Mesothelial cell of epicardium (in vitro differentiated cells): ENCODE measurements at regions not wholly inside any gene's neighbourhood (a gene's known extent, or its start where the extent isn't known, plus 50 kb on each side); places are given as distances from the start of the nearest gene placed in this dataset.

ENCODE experiments used
- DNase-seq, 2 experiments: peaks; one replicate each; pipeline ENCODE4 v3.0.0; 2021; ENCODE audit warnings: low spot score in 2 of 2; ENCODE audit not compliant: unreplicated experiment in 2 of 2
- H3K27ac Mint-ChIP-seq: 2 replicates; pipeline ENCODE4 v1.8.0; 2021; ENCODE audit warnings: mixed read lengths
- H3K27me3 Mint-ChIP-seq: 2 replicates; pipeline ENCODE4 v1.8.0; 2021; ENCODE audit warnings: low read depth, mixed read lengths
- H3K36me3 Mint-ChIP-seq: 2 replicates; pipeline ENCODE4 v1.8.0; 2021; ENCODE audit warnings: mixed read lengths
- H3K4me1 Mint-ChIP-seq: 2 replicates; pipeline ENCODE4 v1.8.0; 2021; ENCODE audit warnings: mixed read lengths
- H3K4me3 Mint-ChIP-seq: 2 replicates; pipeline ENCODE4 v1.8.0; 2021; ENCODE audit warnings: mild to moderate bottlenecking, moderate library complexity, mixed read lengths
- H3K9me3 Mint-ChIP-seq: 2 replicates; pipeline ENCODE4 v1.8.0; 2021; ENCODE audit warnings: mixed read lengths
- CTCF ChIP-seq: fragments of 200-600 bp; sonication (generic); IDR thresholded peaks from one replicate; pipeline ENCODE4 v1.5.0; 2021; ENCODE audit warnings: antibody characterized with exemption; ENCODE audit not compliant: unreplicated experiment

DNA sequence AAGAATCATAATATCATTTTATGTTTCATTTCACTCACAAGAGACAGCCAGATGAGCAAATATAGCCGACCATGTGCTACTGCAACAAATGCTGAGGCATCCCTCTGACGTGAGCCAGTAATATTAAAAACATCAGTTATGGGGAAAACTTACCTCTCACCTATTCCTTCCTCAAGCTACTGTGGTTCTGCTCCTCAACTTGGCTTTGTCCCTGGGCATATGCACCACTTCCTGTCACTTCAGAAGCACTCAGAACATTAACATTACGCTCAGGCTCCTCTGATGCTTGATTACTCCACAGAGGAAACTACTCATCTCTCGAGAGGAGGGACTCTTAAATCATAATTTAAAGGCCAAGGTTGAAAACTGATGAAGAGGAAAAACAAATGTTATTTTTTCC lies 457.0 kb upstream of the ALCAM start:
- DNase-seq, result no peak
- Mint-ChIP-seq H3K27ac (peak overlapping the region; percentile 22), H3K4me3 (no peak overlapping the region), H3K36me3 (peaks cover 3% of the 10 kb centered on the region), H3K4me1 (peaks cover 3% of the 10 kb centered on the region), H3K27me3 (no peaks in the 10 kb centered on the region), H3K9me3 (peaks cover 4% of the 10 kb centered on the region)
- TF ChIP-seq CTCF, result no peak

GRCh38 chr3:104911376-104911775 lies 455.3 kb upstream of the ALCAM start:
- Mint-ChIP-seq H3K9me3 (peaks cover 4% of the 10 kb centered on the region), H3K36me3 (peaks cover 3% of the 10 kb centered on the region)
- no peak for TF ChIP-seq CTCF

GRCh38 chr3:104916971-104917370 lies 449.7 kb upstream of the ALCAM start:
- Mint-ChIP-seq H3K27ac (peak overlapping the region; percentile 51), H3K4me1 (peaks cover 19% of the 10 kb centered on the region), H3K9me3 (peaks cover 17% of the 10 kb centered on the region), H3K4me3 (no peak overlapping the region), H3K36me3 (no peaks in the 10 kb centered on the region), H3K27me3 (no peaks in the 10 kb centered on the region)
- TF ChIP-seq CTCF, result no peak
- DNase-seq, result no peak

More at GRCh38 chr3:104911376-104911775, 455.3 kb upstream of the ALCAM start:
- H3K27ac Mint-ChIP-seq, result no peak overlapping the region
- H3K4me3 Mint-ChIP-seq, result no peak overlapping the region
- H3K4me1 Mint-ChIP-seq, result peaks cover 10% of the 10 kb centered on the region
- H3K27me3 Mint-ChIP-seq, result no peaks in the 10 kb centered on the region
- no peak for DNase-seq

GRCh38 chr3:104920512-104920911 lies 446.2 kb upstream of the ALCAM start:
- H3K36me3 Mint-ChIP-seq, result no peaks in the 10 kb centered on the region

GRCh38 chr3:104933972-104934371 lies 432.7 kb upstream of the ALCAM start:
- Mint-ChIP-seq H3K4me3 (no peak overlapping the region), H3K4me1 (peaks cover 14% of the 10 kb centered on the region), H3K27ac (no peak overlapping the region), H3K27me3 (no peaks in the 10 kb centered on the region), H3K9me3 (peaks cover 20% of the 10 kb centered on the region), H3K36me3 (peaks cover 3% of the 10 kb centered on the region)
- no peak for DNase-seq
- no peak for TF ChIP-seq CTCF

More at GRCh38 chr3:104920512-104920911, 446.2 kb upstream of the ALCAM start:
- peaks cover 19% of the 10 kb centered on the region for H3K4me1 Mint-ChIP-seq
- no peak overlapping the region for H3K4me3 Mint-ChIP-seq
- DNase-seq, result no peak
- no peak for TF ChIP-seq CTCF
- no peaks in the 10 kb centered on the region for H3K27me3 Mint-ChIP-seq
- H3K9me3 Mint-ChIP-seq, result peaks cover 20% of the 10 kb centered on the region
- no peak overlapping the region for H3K27ac Mint-ChIP-seq

DNA sequence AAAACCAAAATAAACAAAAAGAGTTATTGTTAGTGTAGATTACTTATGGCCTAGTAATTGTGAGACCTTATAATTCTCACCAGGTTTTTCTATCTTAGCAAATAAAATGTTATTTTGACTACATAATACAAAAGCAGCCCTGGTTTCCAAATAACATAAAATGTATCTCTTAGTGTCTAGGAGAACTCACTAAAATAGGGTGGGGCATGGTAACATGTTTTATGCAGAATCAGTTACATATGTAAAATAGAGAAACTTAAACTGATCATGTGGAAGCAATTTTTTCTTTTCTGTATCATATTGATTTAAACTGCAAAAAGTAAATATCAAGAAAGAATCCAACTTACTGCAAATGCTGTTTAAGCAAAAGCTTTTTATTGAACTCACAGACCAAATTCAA lies 431.1 kb upstream of the ALCAM start:
- H3K27ac Mint-ChIP-seq, result peak overlapping the region; percentile 28
- H3K9me3 Mint-ChIP-seq, result peaks cover 7% of the 10 kb centered on the region
- H3K36me3 Mint-ChIP-seq, result peaks cover 1% of the 10 kb centered on the region
- TF ChIP-seq CTCF, result no peak
- no peak for DNase-seq
- H3K4me1 Mint-ChIP-seq, result peaks cover 24% of the 10 kb centered on the region
- H3K4me3 Mint-ChIP-seq, result no peak overlapping the region
- H3K27me3 Mint-ChIP-seq, result no peaks in the 10 kb centered on the region
